KMS-11 (cell line): ENCODE measurements at regions not wholly inside any gene's neighbourhood (a gene's known extent, or its start where the extent isn't known, plus 50 kb on each side); places are given as distances from the start of the nearest gene placed in this dataset.

Source experiments
- H2AFZ ChIP-seq: fragments of 200-600 bp; sonication (generic); 2 replicates; pipeline ENCODE4 v1.6.1; 2016; ENCODE audit warnings: antibody characterized with exemption, mixed run types, low read depth
- H3K27ac ChIP-seq: fragments of 200-600 bp; sonication (generic); 2 replicates; pipeline ENCODE4 v1.6.1; 2016; ENCODE audit warnings: mild to moderate bottlenecking, mixed run types
- H3K27me3 ChIP-seq: fragments of 200-600 bp; sonication (generic); 2 replicates; pipeline ENCODE4 v1.6.1; 2017; ENCODE audit warnings: mild to moderate bottlenecking, low read depth, mixed run types, moderate library complexity; ENCODE audit not compliant: insufficient read depth
- H3K36me3 ChIP-seq: fragments of 200-600 bp; sonication (generic); 2 replicates; pipeline ENCODE4 v1.6.1; 2017; ENCODE audit warnings: mild to moderate bottlenecking, mixed run types; ENCODE audit not compliant: insufficient read depth
- H3K4me1 ChIP-seq: fragments of 200-600 bp; sonication (generic); 2 replicates; pipeline ENCODE4 v1.6.1; 2016; ENCODE audit warnings: mild to moderate bottlenecking, low read depth, mixed run types; ENCODE audit not compliant: poor library complexity, severe bottlenecking
- H3K4me2 ChIP-seq: fragments of 200-600 bp; sonication (generic); 2 replicates; pipeline ENCODE4 v1.7.0; 2016; ENCODE audit warnings: mild to moderate bottlenecking, mixed run types
- H3K4me3 ChIP-seq: fragments of 200-600 bp; sonication (generic); IDR thresholded peaks from 2 replicates; pipeline ENCODE4 v1.6.1; 2017; ENCODE audit warnings: low read depth, low read length, mixed read lengths; ENCODE audit not compliant: insufficient read depth
- H3K79me2 ChIP-seq: fragments of 200-600 bp; sonication (generic); 2 replicates; pipeline ENCODE4 v1.6.1; 2016; ENCODE audit warnings: low read depth, mixed run types; ENCODE audit not compliant: insufficient read depth
- H3K9ac ChIP-seq: fragments of 200-600 bp; sonication (generic); 2 replicates; pipeline ENCODE4 v1.6.1; 2016; ENCODE audit warnings: mild to moderate bottlenecking, mixed run types
- H4K20me1 ChIP-seq: fragments of 200-600 bp; sonication (generic); 2 replicates; pipeline ENCODE4 v1.6.1; 2016; ENCODE audit warnings: mild to moderate bottlenecking, mixed run types; ENCODE audit not compliant: insufficient read depth
- CTCF ChIP-seq: fragments of 200-600 bp; sonication (generic); conservative IDR thresholded peaks from 2 replicates; pipeline ENCODE4 v1.6.1; 2017; ENCODE audit warnings: low read depth, mild to moderate bottlenecking, antibody characterized with exemption, low read length, moderate library complexity, mixed read lengths

- Histone ChIP-seq H4K20me1 (no peaks in the 10 kb centered on the region), H3K4me2 (no peak overlapping the region), H3K9ac (no peak overlapping the region)
Measured at GRCh38 chr7:389911-390601, 100.1 kb downstream of the FOXL3 start.

GRCh38 chr7:390761-391410, 100.9 kb downstream of the FOXL3 start:
- H3K4me3 ChIP-seq = no peak overlapping the region
- H3K4me2 ChIP-seq = no peak overlapping the region
- no peak for TF ChIP-seq CTCF
- no peaks in the 10 kb centered on the region for H3K4me1 ChIP-seq
- H4K20me1 ChIP-seq = no peaks in the 10 kb centered on the region
- no peak overlapping the region for H2AFZ ChIP-seq
- H3K27ac ChIP-seq = no peak overlapping the region
- no peak overlapping the region for H3K9ac ChIP-seq
- no peaks in the 10 kb centered on the region for H3K79me2 ChIP-seq
- peaks cover 31% of the 10 kb centered on the region for H3K27me3 ChIP-seq
- H3K36me3 ChIP-seq = no peaks in the 10 kb centered on the region

More at GRCh38 chr7:389911-390601, 100.1 kb downstream of the FOXL3 start:
- Histone ChIP-seq H3K4me3 (no peak overlapping the region), H3K79me2 (no peaks in the 10 kb centered on the region), H3K4me1 (no peaks in the 10 kb centered on the region), H3K36me3 (no peaks in the 10 kb centered on the region), H3K27me3 (peaks cover 35% of the 10 kb centered on the region), H3K27ac (no peak overlapping the region), H2AFZ (no peak overlapping the region)
- TF ChIP-seq CTCF = no peak

DNA sequence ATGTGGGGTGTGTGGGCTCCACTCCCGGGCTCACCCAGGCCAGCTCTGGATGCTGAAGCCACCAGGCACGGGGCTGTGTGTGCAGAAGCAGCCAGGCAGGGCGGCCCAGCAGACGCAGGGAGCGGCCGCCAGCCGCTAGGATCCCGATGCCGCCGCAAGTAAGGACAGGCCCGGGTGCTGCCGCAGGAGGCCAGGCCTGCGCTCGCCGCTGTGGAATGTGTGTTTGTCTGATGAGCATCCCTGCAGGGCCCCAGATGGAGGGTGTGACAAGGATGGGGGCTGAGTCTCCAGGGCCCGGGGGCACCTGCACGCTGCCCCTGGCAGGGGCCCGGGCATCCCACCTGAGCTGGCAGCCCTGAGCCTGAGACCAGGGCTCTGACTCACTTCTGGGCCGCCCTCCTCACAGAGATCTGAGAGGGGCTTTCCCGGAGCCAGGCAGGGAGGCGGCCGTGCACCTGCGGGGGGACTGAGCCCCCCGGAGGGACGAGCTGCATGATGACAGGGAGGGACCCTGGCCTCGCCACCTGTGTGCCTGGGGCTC, 101.5 kb downstream of the FOXL3 start:
- Histone ChIP-seq H3K4me1 (no peaks in the 10 kb centered on the region), H3K27ac (no peak overlapping the region), H3K79me2 (no peaks in the 10 kb centered on the region), H4K20me1 (no peaks in the 10 kb centered on the region), H3K36me3 (no peaks in the 10 kb centered on the region), H3K4me2 (no peak overlapping the region), H3K27me3 (peaks cover 25% of the 10 kb centered on the region), H3K9ac (no peak overlapping the region), H2AFZ (no peak overlapping the region), H3K4me3 (no peak overlapping the region)
- no peak for TF ChIP-seq CTCF

GRCh38 chr7:391961-392524, 102.1 kb downstream of the FOXL3 start:
- no peak for TF ChIP-seq CTCF

More at GRCh38 chr7:391961-392524, 102.1 kb downstream of the FOXL3 start:
- no peak overlapping the region for H3K4me2 ChIP-seq
- no peak overlapping the region for H3K9ac ChIP-seq
- no peak overlapping the region for H3K27ac ChIP-seq
- H3K4me1 ChIP-seq = no peaks in the 10 kb centered on the region
- no peaks in the 10 kb centered on the region for H4K20me1 ChIP-seq
- H3K27me3 ChIP-seq = peaks cover 20% of the 10 kb centered on the region
- H3K36me3 ChIP-seq = no peaks in the 10 kb centered on the region
- no peak overlapping the region for H3K4me3 ChIP-seq
- no peak overlapping the region for H2AFZ ChIP-seq
- no peaks in the 10 kb centered on the region for H3K79me2 ChIP-seq
